Activated CD4-positive, alpha-beta T cell treated with anti-CD3 and anti-CD28 coated beads for 4 hours (primary cell): ENCODE measurements at regions not wholly inside any gene's neighbourhood (a gene's known extent, or its start where the extent isn't known, plus 50 kb on each side); places are given as distances from the start of the nearest gene placed in this dataset.
"Not testable (repeated sequence)": the region's sequence is repeated elsewhere in the genome, so short reads cannot be mapped to it uniquely, and the experiment has no call there.

ENCODE experiments used
- DNase-seq, 2 donors: peaks; one replicate each; pipeline ENCODE4 v3.0.0-alpha.2; 2020

DNA sequence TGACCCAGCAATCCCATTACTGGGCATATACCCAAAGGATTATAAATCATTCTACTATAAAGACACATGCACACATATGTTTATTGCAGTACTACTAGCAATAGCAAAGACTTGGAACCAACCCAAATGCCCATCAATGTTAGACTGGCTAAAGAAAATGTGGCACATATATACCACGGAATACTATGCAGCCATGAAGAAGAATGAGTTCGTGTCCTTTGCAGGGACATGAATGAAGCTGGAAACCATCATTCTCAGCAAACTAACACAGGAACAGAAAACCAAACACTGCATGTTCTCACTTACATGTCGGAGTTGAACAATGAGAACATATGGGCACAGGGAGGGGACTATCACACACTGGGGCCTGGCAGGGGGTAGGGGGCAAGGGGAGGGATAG lies 183.0 kb downstream of the HACE1 start:
- not testable (repeated sequence) for DNase-seq

DNA sequence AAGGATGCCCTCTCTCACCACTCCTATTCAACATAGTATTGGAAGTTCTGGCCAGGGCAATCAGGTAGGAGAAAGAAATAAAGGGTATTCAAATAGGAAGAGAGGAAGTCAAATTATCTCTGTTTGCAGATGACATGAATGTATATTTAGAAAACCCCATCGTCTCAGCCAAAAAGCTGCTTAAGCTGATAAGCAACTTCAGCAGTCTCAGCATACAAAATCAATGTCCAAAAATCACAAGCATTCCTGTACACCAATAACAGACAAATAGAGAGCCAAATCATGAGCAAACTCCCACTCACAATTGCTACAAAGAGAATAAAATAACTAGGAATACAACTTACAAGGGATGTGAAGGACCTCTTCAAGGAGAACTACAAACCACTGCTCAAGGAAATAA lies 184.6 kb downstream of the HACE1 start:
- not testable (repeated sequence) for DNase-seq

DNA sequence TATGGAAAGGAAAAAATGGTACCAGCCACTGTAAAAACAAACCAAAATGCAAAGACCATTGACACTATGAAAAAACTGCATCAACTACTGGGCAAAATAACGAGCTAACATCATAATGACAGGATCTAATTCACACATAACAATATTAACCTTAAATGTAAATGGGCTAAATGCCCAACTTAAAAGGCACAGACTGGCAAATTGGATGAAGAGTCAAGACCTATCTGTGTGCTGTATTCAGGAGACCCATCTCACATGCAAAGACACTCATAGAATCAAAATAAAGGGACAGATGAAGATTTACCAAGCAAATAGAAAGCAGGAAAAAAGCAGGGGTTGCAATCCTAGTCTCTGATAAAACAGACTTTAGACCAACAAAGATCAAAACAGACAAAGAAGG lies 186.6 kb downstream of the HACE1 start:
- not testable (repeated sequence) for DNase-seq

DNA sequence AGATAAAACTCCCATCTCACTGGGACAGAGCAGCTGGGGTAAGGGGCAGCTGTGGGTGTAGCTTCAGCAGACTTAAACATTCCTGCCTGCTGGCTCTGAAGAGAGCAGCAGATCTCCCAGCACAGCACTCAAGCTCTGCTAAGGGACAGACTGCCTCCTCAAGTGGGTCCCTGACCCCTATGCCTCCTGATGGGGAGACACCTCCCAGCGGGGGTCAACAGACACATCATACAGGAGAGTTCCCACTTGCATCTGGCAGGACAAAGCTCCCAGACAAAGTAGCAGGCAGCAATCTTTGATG lies 188.2 kb downstream of the HACE1 start:
- not testable (repeated sequence) for DNase-seq

DNA sequence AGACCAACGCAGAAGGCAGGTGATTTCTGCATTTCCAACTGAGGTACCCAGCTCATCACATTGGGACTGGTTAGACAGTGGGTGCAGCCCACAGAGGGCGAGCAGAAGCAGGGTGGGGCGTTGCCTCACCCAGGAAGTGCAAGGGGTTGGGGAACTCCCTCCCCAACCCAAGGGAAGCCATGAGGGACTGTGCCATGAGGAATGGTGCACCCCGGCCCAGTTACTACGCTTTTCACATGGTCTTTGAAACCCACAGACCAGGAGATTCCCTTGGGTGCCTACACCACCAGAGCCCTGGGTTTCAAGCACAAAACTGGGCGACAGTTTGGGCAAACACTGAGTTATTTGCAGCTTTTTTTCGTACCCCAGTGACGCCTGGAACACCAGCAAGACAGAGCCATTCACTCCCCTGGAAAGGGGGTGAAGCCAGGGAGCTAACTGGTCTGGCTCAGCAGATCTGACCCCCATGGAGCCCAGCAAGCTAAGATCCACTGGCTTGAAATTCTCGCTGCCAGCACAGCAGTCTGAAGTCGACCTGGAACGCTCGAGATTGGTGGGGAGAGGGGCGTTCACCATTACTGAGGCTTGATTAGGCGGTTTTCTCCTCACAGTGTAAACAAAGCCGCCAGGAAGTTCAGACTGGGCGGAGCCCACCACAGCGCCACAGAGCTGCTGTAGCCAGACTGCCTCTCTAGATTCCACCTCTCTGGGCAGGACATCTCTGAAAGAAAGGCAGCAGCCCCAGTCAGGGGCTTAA lies 188.7 kb downstream of the HACE1 start:
- not testable (repeated sequence) for DNase-seq

DNA sequence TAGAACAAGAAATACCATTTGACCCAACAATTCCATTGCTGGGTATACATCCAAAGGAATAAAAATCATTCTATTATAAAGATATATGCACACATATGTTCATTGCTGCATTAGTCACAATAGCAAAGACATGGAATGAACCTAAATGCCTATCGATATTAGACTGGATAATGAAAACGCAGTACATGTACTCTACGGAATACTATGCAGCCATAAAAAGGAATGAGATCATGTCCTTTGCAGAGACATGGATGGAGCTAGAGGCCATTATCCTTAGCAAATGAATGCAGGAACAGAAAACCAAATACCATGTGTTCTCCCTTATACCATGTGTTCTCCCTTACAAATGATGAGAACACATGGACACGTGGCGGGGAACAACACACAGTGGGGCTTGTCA lies 190.2 kb downstream of the HACE1 start:
- no peak for DNase-seq

DNA sequence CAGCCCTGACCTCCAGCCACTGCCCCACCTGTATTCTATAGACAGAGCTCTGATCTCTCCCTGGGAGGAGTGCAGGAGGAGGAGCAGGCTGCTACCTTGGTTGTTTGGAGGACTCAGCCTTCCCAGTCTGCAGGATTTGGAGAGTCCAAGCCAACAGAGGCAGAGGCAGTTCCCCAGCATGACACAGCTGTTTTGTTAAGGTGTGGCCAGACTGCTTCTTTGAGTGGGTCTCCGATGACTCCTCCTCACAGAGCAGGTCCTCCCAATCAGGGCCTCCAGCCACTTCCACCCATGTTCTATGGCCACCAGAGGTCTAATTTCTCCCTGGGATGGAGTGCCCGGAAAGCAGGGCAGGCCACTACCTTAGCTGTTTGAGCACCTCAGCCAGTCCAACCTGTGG lies 203.5 kb downstream of the HACE1 start:
- no peak for DNase-seq

DNA sequence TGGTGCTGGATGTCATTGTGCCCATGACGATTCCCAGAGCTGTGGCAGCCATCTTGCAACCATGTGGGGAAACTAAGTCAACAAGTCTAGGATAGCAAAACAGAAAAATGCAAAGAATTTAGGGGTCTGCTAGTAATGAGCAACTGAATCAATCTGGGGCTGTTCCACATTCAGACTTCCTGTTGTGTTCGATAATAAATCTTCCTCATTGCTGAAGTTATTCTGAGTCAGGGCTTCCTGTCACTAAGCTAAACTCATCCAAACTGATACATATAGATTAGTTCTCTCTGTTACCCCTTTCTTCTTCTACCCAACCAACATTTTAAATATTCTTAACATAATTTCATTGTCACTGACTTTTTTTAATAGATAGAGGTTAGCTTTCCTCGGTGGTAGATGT lies 205.9 kb downstream of the HACE1 start:
- no peak for DNase-seq

DNA sequence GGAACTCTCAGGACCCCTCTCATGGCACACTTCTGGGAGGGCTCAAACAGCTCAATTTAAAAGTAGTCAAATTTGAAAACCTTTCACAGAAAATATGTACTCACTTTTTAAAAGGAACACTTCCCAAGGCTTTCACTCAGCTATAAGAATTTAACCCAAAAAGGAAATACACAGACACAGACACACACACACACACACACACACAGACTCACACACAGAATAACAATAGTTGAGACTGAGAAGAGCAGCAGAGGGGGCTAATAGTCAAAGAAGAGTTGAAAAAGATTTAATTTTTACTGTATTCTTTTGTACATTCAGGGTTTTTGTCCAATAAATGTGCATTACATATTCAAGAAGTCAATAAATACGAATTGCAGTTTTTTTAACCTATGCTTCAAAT lies 211.4 kb downstream of the HACE1 start:
- no peak for DNase-seq

DNA sequence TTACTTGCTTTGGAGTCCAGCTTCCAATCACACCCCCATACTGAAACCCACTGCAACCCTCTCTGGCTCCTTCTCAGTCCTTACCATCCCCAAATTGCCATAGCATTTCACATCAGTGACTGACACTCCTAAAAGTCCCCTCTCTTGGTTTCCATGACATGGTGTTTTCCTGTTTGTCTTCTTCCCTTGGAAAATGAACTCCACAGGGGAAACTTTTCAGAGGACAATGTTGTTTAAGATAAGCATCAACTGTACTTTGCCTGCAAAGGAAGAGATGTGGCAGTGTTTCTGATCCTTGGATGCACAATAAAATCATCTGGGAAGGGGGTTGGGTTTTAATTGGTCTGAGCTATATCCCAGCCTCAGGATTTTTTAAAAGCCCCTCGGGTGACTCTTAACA lies 214.9 kb downstream of the HACE1 start:
- DNase-seq: no peak

DNA sequence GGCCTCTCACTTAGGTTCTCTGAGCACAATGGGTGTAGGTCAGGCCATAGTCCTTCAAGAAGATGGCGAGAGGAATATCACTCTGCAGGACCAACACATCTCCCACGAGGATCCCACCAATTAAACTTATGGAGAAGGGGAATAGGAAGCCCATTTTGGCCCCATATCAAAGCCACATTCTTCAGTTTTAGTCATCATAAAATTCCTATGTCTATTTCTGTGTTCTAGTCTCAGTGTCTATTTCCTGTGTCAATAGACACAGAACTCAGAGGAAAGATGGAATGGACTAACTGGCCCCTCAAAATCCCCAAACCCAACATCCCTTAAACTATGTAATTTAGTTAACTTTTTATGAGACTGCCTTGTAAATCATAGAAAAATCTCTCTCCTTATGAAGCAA lies 216.8 kb downstream of the HACE1 start:
- DNase-seq: no peak

DNA sequence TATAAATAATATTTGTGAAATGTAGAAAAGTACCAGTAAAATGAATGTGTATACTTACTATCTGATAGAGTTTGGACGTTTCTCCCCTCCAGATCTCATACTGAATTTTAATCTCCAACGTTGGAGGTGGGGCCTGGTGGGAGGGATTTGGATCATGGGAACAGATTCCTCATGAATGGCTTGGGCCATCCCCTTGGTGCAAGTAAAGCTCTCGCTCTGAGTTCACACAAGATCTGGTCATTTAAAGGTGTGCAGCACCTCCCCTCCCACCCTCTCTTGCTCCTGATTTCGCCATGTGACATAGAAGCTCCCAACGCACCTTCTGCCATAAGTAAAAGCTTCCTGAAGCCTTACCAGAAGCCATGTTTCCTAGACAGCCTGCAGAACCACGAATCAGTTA lies 219.0 kb downstream of the HACE1 start:
- DNase-seq: no peak

DNA sequence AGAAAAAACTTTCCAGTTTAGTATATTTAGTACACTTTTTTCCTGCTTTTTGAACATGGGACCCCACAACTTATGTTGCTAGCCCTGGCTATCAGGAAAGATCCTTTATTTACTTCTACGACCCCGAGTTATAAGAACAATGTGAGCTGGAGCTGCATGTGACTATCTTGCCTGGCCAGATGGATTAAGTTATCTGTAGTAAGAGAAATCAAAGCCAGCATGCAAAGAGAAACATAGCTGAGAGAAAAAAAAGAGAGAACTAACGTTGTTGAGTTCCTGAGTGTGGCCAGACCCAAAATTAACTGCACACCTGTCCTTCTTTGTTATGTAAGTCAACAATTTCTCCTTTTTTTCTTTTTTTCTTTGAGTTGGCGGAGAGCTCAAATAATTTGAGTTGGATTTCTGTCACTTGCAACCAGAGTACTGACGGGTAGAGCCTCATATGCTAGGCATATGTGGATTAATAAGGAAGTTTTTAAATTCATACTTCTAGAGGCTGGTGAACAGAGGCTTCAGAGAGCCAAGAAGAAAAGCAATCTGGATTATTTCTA lies 219.5 kb downstream of the HACE1 start:
- no peak for DNase-seq

DNA sequence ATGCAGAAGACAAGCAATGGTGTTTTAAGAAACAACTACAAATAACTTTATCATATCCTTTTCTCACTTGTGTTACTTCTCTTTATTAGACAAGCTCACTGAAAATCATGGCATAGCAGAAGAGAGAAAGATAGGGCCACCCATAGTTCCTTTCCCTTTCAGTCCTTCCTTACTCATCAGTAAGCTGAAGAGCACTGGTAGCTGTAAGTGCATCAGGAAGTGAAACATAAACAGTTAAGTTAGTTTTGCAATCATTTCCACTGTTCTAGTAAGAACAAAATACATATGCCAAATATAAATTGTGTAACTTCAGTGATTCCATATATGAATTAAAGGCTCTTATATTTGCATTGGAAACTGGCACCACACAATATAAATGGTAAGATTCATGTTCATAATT lies 220.1 kb downstream of the HACE1 start:
- no peak for DNase-seq

DNA sequence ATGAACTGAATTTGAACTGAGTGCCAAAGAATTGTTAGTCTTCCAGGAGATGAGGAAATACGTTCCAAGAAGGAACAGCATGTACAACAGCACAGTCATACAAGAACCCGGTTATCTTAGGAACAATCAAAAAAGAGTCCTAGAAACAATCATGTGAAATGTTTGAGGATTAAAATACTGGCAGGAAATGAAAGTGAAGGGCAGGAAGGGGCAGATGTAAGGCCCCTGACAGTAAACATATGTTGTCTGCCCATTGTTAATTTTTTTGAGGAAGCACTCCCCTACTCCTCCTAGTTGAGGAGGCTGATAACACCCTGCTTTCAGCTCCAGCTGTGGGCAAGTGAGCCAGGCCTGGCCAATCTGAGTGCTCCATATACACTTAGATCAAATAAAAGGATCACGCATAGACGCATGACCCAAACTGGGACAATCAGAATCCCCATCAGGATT lies 220.9 kb downstream of the HACE1 start:
- no peak for DNase-seq

DNA sequence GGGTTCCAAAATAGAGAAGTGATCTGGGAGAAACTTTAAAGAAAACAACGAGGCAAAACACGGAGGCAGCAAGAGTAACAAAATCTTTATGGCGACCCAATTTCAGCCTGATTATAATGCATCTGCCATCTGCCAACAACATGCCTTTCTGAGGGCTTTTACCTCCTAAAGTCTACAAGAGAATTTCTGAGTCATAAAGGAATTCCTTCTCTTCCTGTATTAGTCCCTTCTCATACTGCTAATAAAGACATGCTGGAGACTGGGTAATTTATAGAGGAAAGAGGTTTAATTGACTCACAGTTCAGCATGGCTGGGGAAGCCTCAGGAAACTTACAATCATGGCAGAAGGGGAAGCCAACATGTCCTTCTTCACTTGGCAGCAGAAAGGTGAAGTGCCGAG lies 226.6 kb downstream of the HACE1 start:
- DNase-seq: no peak

DNA sequence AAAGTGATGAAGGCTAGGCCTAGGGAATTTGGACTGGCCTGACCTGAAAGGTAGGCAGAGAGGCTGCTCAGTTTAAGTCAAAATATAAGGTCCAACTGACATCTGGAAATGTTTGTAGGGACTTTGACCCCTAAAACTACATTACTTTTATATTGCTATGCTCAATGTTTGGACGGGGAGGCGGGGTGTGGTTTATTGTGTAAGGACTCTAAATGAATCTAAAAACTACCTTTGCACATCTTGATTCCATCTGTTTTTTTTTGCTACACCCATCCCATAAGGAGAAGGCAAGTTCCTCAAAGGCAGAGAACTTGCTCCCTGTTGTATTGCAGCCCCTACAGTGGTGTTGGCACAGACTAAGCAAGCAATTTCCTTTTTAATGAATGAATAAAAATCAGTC lies 227.1 kb downstream of the HACE1 start:
- no peak for DNase-seq

DNA sequence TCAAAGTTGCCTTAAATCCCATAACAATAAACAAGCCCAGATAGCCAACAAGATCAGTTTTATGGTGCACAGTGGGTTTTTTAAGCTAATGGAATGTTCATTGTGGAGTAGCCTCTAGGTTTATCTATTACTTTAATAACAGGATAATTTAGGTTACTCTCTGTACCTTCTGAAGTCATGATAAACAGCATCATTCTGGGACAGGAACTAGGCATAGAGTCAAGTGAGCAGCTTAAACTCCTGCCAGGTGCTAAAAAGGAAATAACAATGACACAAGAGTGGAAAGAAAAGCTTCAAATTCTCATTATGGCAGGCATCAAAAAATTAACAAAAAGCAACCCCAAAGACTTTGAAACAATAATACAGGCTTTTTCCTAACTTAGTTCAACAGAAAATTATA lies 228.8 kb downstream of the HACE1 start:
- DNase-seq: no peak

DNA sequence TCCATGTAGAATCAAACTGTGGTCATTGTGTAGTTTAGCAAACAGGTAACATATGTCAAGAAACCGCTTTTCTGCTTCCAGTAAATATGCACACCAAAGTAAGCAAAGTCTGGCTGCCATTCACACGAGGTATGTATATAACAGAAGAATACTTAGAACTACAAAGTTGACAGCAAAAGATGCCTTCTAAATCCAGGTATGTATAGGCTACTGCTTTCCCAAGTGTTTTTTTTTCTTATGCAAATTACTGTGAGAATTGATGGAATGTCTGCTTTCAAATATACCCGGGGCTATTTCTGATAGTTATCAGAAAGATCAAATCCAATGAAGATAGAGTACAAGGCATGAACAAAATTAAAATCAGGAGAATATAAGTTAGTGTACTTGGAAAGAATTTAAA lies 229.2 kb downstream of the HACE1 start:
- no peak for DNase-seq

DNA sequence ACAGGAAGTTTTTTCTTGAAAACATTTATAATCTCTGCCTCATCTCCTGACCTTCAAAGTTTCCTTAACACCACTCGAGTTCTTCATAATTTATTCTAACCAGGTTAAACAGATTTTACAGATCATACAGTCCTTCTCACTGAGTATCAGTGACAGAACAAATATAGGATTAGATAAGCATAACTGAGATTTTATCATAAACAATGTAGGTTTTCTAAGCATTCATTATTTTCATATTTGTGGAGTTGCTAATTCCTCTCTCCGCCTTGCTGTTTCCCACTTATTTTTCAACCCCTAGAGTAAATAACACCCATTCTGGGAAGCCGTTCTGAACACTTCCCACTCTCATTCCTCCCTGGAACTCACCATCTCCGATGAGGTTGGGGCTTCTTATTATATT lies 229.9 kb downstream of the HACE1 start:
- DNase-seq: no peak

DNA sequence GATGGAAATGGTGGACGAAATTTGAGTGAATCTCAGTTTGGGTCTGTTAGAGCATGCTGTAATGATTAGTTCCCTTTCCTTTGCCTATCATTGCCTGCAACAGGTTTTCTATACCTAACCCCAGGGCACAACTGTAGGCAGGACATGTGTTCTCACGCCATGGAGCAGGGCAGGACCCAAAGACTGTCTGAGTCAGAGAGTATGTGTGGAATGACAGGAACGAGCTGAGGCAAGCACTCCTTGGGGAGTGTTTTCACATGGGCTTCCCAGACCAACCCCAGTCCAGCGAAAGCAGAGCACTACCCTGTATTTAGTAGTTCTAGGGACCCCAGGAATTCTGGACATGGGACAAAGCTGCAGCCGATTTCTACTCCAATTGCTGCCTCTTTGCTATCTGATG lies 234.2 kb downstream of the HACE1 start:
- DNase-seq: no peak

DNA sequence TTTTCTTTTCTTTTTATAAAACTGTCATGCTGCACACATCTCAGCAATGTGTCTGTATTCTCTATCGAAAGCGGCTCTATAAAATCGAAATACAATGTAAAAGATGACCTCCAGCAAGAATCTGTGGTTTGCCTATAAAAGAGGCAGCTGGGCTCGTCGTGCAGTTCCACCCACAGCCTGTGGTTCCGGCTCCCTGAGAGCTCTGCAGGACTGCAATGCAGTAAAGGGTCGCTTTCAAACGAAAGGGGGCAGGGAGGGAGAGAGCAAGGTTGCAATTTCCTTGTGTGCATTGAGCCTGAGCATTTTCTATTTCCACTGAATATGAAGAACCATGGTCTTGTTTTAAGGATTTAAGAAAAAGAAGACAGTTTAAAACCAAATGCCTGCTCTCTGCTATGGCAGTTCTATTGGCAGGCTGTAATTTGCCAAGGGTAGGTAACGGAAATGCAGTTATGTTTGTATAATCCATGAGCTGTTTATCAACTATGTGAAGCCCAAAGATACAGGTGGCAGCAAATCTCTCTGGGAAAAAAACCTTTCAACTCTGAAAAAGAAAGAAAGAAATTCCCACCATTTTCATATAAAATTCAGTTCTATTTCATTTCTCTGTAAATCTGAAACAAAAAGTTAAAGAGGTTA lies 236.5 kb downstream of the HACE1 start:
- no peak for DNase-seq

DNA sequence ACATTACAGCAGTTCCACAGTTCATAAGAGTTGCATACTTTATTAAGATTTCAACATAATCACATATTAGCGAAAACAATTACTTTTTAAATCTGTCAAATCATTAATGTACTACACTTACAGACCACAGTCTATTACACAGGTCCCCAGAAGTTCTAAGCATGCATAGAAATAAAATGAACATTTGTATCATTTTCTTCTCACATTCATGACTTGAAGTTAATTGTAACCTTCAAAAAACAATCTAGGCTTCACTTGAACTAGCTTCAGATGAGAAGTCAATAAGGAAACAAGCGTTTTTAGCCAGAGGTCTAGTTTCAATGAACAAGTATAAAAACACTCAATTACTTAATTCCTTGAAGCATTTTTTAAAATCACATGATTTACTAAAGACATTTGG lies 238.3 kb downstream of the HACE1 start:
- DNase-seq: no peak

DNA sequence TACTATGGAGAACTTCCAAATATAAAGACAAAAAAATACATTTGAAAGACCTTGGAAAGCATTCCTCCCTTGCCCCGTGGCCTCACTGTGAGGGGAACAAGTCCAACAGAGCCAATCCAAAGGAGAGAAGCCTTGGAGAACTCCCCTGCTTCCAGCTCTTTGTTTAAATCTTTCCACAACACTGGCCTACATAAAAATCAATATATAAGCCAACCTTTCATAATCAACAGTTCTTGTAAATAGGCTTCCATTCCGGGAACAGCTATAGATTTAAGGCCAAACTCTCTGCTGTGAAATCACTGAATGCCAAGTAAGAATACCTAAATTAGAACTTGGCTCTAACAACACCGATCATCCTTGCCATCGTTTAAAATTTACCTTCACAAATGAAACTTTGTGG lies 242.1 kb downstream of the HACE1 start:
- DNase-seq: no peak

DNA sequence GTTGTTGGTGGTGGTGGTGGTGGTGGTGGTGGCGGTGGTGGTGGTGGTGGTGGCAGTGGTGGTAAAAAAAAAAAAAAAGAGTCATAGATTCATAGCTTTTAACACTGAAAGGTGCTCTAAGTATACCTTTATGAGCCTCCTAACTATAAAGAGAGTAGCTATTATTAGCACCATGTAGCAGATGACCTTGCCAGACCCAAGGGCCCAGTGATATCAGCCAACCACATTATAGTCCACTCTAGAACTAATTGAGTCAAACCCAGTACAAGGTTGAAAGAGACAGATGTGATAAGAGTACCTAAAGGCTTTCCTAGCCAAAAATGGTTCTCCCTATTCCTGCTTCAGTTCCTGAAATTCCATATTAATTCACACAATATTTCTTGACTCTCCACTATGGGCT lies 245.3 kb downstream of the HACE1 start:
- no peak for DNase-seq
